ENCODE measurements at regions not wholly inside any gene's neighbourhood (a gene's known extent, or its start where the extent isn't known, plus 50 kb on each side); places are given as distances from the start of the nearest gene placed in this dataset.
A peak's percentile ranks its signal among the peaks of the same experiment; 100 is the strongest.

DNA sequence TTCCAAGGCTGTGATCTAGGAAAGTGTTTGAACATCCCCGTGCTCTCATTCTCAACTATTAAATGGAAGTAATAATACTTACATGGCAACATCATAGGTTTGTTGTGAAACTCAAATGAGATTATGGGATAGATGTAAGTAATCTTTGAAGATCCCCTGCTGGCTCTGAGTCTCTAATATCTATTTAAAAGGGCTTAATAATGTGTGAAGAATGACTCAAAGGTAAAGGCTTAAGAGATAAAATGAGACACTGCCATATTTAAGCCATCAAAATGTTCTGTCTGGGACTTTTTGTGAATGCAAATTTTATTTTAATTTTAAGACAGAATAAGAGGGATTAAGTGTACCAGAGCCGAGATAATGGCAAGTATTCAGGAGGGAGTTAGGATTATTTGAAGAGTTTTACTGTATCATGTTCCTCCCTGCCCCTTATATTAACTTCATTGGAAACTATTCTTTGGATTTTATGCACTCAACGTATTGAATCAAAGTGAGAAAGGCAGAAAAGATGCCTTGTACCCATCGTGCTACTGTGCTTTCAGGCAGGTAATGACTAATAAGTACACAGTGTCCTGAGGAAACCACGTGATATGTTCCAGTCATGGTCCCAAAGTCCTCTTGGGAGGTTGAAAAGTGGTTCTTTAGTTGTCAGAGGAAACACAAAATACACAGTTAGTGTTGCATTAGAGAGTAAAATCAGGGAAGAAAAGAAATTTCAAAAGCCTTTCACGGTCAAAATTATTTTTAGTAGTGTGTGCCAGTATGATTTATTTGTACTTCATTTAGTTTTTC is 192.4 kb downstream of the RBM46 start:
- no peaks in the 10 kb centered on the region for H3K9me3 ChIP-seq (ENCODE audit: severe bottlenecking)
- no peaks in the 10 kb centered on the region for H3K36me3 ChIP-seq (ENCODE audit: low read depth)
- no peaks in the 10 kb centered on the region for H3K27me3 ChIP-seq (ENCODE audit: insufficient read depth, poor library complexity, severe bottlenecking)
- H3K27ac ChIP-seq (ENCODE audit: poor library complexity, severe bottlenecking) = no peak overlapping the region
- H3K4me1 ChIP-seq (ENCODE audit: insufficient read depth, poor library complexity, severe bottlenecking) = no peaks in the 10 kb centered on the region
- ATAC-seq (ENCODE audit: low read depth) (peak; percentile 29; the same call in 1 of the 3 replicates), DNase-seq (ENCODE audit: low spot score) (no peak)
- TF ChIP-seq, protein P1, sequence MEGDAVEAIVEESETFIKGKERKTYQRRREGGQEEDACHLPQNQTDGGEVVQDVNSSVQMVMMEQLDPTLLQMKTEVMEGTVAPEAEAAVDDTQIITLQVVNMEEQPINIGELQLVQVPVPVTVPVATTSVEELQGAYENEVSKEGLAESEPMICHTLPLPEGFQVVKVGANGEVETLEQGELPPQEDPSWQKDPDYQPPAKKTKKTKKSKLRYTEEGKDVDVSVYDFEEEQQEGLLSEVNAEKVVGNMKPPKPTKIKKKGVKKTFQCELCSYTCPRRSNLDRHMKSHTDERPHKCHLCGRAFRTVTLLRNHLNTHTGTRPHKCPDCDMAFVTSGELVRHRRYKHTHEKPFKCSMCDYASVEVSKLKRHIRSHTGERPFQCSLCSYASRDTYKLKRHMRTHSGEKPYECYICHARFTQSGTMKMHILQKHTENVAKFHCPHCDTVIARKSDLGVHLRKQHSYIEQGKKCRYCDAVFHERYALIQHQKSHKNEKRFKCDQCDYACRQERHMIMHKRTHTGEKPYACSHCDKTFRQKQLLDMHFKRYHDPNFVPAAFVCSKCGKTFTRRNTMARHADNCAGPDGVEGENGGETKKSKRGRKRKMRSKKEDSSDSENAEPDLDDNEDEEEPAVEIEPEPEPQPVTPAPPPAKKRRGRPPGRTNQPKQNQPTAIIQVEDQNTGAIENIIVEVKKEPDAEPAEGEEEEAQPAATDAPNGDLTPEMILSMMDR (IDR thresholded peaks at IDR 0.05; ENCODE audit: poor library complexity, severe bottlenecking) = no peak
- no peak overlapping the region for H3K4me3 ChIP-seq (ENCODE audit: severe bottlenecking)

DNA sequence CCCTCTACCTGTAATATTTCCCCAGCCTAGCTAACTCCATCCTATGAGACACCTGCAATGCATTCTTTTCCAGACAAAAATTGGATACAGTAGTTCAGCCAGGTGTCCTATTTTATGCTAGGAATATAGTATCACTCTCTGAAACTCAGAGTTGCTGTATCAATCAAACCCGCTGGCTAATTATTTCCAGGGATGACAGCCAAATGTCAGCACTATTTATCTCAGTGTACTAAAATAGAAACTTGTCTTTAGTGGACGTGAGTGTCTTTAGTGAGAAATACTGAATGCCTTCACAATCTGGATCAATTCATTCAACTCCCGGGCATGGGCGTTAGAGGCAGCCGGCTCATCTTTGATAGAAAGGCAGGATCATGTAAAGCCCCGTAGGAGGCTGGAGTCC is 196.2 kb downstream of the RBM46 start:
- no peak for DNase-seq (ENCODE audit: low spot score)
- TF ChIP-seq, protein P1 (IDR thresholded peaks at IDR 0.05; ENCODE audit: poor library complexity, severe bottlenecking) = no peak
- ATAC-seq (ENCODE audit: low read depth) = no peak
- Histone ChIP-seq H3K36me3 (ENCODE audit: low read depth) (no peaks in the 10 kb centered on the region), H3K27ac (ENCODE audit: poor library complexity, severe bottlenecking) (no peak overlapping the region), H3K9me3 (ENCODE audit: severe bottlenecking) (no peaks in the 10 kb centered on the region), H3K27me3 (ENCODE audit: insufficient read depth, poor library complexity, severe bottlenecking) (no peaks in the 10 kb centered on the region), H3K4me1 (ENCODE audit: insufficient read depth, poor library complexity, severe bottlenecking) (no peaks in the 10 kb centered on the region), H3K4me3 (ENCODE audit: severe bottlenecking) (no peak overlapping the region)

DNA sequence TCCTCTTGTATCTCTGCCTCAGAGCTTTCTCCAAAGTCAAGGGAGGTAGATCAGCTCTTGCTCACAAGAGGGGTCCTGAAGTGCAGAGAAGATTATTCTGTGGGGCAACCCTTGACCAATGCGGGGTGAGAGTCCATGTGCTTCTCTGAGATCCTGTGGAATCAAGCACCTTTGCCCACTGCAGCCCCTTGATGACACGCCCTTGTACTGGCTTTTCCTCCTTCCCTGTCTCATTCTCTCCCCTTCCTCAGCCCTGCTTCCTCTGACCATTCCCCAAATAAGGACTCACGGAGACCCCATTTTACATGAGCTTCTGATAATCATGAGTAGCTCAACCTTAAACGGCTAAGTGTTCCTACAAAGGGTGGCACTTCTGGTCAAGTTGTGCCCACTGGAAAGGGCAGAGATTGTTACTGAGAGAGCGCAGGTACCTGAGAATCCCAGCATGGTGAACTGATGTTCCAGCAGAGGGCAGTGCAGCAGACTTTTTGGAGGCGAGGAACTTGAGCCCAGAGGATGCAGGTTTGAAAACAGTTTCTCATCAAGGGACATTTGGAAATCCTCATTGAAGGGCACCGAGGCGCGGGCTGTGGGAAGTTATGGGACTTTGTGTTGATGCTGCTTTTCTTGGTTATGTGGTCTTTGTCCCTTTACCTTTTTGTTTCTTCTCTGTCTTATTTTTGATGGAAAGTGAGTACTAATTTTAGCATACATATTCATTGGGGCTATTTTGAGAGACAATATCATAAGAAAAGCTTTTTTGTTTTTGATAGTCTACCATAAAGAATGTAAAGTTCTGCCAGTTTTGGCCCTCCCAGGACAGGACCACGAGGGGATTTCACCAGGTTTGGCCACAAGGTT is 201.3 kb downstream of the RBM46 start:
- Histone ChIP-seq H3K27ac (ENCODE audit: poor library complexity, severe bottlenecking) (no peak overlapping the region), H3K9me3 (ENCODE audit: severe bottlenecking) (no peaks in the 10 kb centered on the region), H3K36me3 (ENCODE audit: low read depth) (no peaks in the 10 kb centered on the region), H3K4me3 (ENCODE audit: severe bottlenecking) (no peak overlapping the region), H3K4me1 (ENCODE audit: insufficient read depth, poor library complexity, severe bottlenecking) (no peaks in the 10 kb centered on the region), H3K27me3 (ENCODE audit: insufficient read depth, poor library complexity, severe bottlenecking) (no peaks in the 10 kb centered on the region)
- ATAC-seq (ENCODE audit: low read depth) (peak; percentile 89; the same call in 2 of the 3 replicates), DNase-seq (ENCODE audit: low spot score) (no peak)
- TF ChIP-seq, protein P1 (IDR thresholded peaks at IDR 0.05; ENCODE audit: poor library complexity, severe bottlenecking) = peak; percentile 77

DNA sequence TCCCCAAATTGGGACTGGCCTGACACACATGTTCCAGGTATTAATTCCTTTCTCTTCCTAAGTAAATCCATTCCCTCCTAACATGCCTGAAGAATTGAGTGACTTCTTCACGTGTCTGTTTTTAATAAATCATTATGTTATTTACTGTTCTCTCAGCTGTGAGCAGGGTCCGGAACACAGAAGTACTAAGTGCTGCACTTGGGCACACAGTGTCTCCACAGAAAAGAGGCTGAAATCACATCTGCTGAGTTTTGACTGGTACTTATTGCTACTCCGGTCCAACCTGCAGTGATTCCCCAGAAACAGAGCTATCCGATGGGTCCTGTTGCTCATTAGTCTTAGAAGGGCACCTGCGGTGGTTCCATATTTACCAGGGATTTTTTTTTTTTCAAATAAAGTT is 202.6 kb downstream of the RBM46 start:
- Histone ChIP-seq H3K4me3 (ENCODE audit: severe bottlenecking) (no peak overlapping the region), H3K27me3 (ENCODE audit: insufficient read depth, poor library complexity, severe bottlenecking) (no peaks in the 10 kb centered on the region), H3K27ac (ENCODE audit: poor library complexity, severe bottlenecking) (no peak overlapping the region), H3K4me1 (ENCODE audit: insufficient read depth, poor library complexity, severe bottlenecking) (no peaks in the 10 kb centered on the region), H3K9me3 (ENCODE audit: severe bottlenecking) (no peaks in the 10 kb centered on the region), H3K36me3 (ENCODE audit: low read depth) (no peaks in the 10 kb centered on the region)
- no peak for DNase-seq (ENCODE audit: low spot score)
- TF ChIP-seq, protein P1 (IDR thresholded peaks at IDR 0.05; ENCODE audit: poor library complexity, severe bottlenecking) = no peak
- ATAC-seq (ENCODE audit: low read depth) = no peak
